ENCODE measurements at regions not wholly inside any gene's neighbourhood (a gene's known extent, or its start where the extent isn't known, plus 50 kb on each side); places are given as distances from the start of the nearest gene placed in this dataset.

- TF ChIP-seq CTCF (IDR thresholded peaks at IDR 0.05; ENCODE audit: low read depth, low read length, missing control alignments) = no peak
These were observed 390.6 kb downstream of the NUF2 start for GRCh38 chr1:163712321-163712720.

GRCh38 chr1:163720294-163720693 is 398.5 kb downstream of the NUF2 start:
- no peak for DNase-seq (ENCODE audit: extremely low read depth, low read depth)
- TF ChIP-seq CTCF (IDR thresholded peaks at IDR 0.05; ENCODE audit: low read depth, low read length, missing control alignments) = no peak
- H3K4me3 ChIP-seq (replicated peaks; ENCODE audit: low read depth, low read length) = no peak overlapping the region

More at GRCh38 chr1:163712321-163712720, 390.6 kb downstream of the NUF2 start:
- DNase-seq (ENCODE audit: extremely low read depth, low read depth) = no peak
- no peak overlapping the region for H3K4me3 ChIP-seq (replicated peaks; ENCODE audit: low read depth, low read length)

- no peak for TF ChIP-seq CTCF (IDR thresholded peaks at IDR 0.05; ENCODE audit: low read depth, low read length, missing control alignments)
- H3K4me3 ChIP-seq (replicated peaks; ENCODE audit: low read depth, low read length) = no peak overlapping the region
- no peak for DNase-seq (ENCODE audit: extremely low read depth, low read depth)
These were observed 403.8 kb downstream of the NUF2 start for GRCh38 chr1:163725551-163725950.

GRCh38 chr1:163730411-163730821 is 408.7 kb downstream of the NUF2 start:
- H3K4me3 ChIP-seq (replicated peaks; ENCODE audit: low read depth, low read length) = no peak overlapping the region
- DNase-seq (ENCODE audit: extremely low read depth, low read depth) = no peak
- TF ChIP-seq CTCF (IDR thresholded peaks at IDR 0.05; ENCODE audit: low read depth, low read length, missing control alignments) = no peak

GRCh38 chr1:163737261-163737660 is 415.5 kb downstream of the NUF2 start:
- H3K4me3 ChIP-seq (replicated peaks; ENCODE audit: low read depth, low read length) = no peak overlapping the region
- no peak for TF ChIP-seq CTCF (IDR thresholded peaks at IDR 0.05; ENCODE audit: low read depth, low read length, missing control alignments)
- DNase-seq (ENCODE audit: extremely low read depth, low read depth) = no peak

GRCh38 chr1:163744301-163744887 is 422.6 kb downstream of the NUF2 start:
- DNase-seq (ENCODE audit: extremely low read depth, low read depth) = no peak

More at GRCh38 chr1:163744301-163744887, 422.6 kb downstream of the NUF2 start:
- H3K4me3 ChIP-seq (replicated peaks; ENCODE audit: low read depth, low read length) = no peak overlapping the region
- no peak for TF ChIP-seq CTCF (IDR thresholded peaks at IDR 0.05; ENCODE audit: low read depth, low read length, missing control alignments)
